SK-N-SH (cell line): ENCODE measurements at regions not wholly inside any gene's neighbourhood (a gene's known extent, or its start where the extent isn't known, plus 50 kb on each side); places are given as distances from the start of the nearest gene placed in this dataset.

Experiments
- CTCF ChIA-PET: fragments of 300-600, 350-600 bp; formaldehyde crosslinking; extraction: SDS; loops from one replicate; lab custom pipeline; 2021; lab: Yijun Ruan, JAX
- POLR2A ChIA-PET: fragments of 350-600 bp; sonication (Branson Sonifier 250); formaldehyde crosslinking; extraction: SDS; loops from one replicate; lab custom pipeline; 2020; ENCODE audit warnings: antibody characterized with exemption, inconsistent platforms; lab: Yijun Ruan, JAX
- DNase-seq: peaks from one replicate; pipeline ENCODE4 v3.0.0; 2012
- H2AFZ ChIP-seq: fragments of 200-600 bp; sonication (generic); 2 replicates; pipeline ENCODE4 v1.8.1; 2016; ENCODE audit warnings: antibody characterized with exemption, mild to moderate bottlenecking, low read depth
- H3F3A ChIP-seq: fragments of 200-600 bp; sonication (generic); replicated peaks from 2 replicates; pipeline ENCODE3; 2016; ENCODE audit warnings: antibody characterized with exemption, mild to moderate bottlenecking; ENCODE audit not compliant: insufficient read depth
- H3K27ac ChIP-seq, 2 experiments: fragments of 200-500 bp in 1 of 2; fragments of 200-600 bp in 1 of 2; sonication (Bioruptor generic) in 1 of 2; sonication (generic), shearing (Covaris generic) in 1 of 2; 2 replicates each; pipeline versions ENCODE4 v1.5.1 to v1.6.1; 2014 to 2016; ENCODE audit warnings: low read depth in 2 of 2, inconsistent platforms in 1 of 2, low read length in 1 of 2, mild to moderate bottlenecking in 1 of 2, mixed read lengths in 1 of 2
- H3K27me3 ChIP-seq: fragments of 200-600 bp; sonication (generic), shearing (Covaris generic); 2 replicates; pipeline ENCODE4 v1.6.1; 2016; ENCODE audit warnings: mixed run types; ENCODE audit not compliant: insufficient read depth
- H3K36me3 ChIP-seq, 2 experiments: fragments of 200-500 bp in 1 of 2; fragments of 200-600 bp in 1 of 2; sonication (Bioruptor generic) in 1 of 2; sonication (generic) in 1 of 2; replicated peaks in 1 of 2; 2 replicates each; pipeline versions ENCODE3 to v1.5.1; 2014 to 2016; ENCODE audit warnings: low read length in 1 of 2, mild to moderate bottlenecking in 1 of 2; ENCODE audit not compliant: insufficient read depth in 2 of 2, control insufficient read depth in 1 of 2
- H3K4me1 ChIP-seq, 2 experiments: fragments of 200-500 bp in 1 of 2; fragments of 200-600 bp in 1 of 2; sonication (Bioruptor generic) in 1 of 2; sonication (generic), shearing (Covaris generic) in 1 of 2; 2 replicates each; pipeline versions ENCODE4 v1.5.1 to v1.6.1; 2014 to 2016; ENCODE audit warnings: low read depth in 1 of 2, low read length in 1 of 2, mixed run types in 1 of 2; ENCODE audit not compliant: insufficient read depth in 2 of 2, control insufficient read depth in 1 of 2
- H3K4me2 ChIP-seq: fragments of 200-600 bp; sonication (generic), shearing (Covaris generic); 2 replicates; pipeline ENCODE4 v1.6.1; 2017; ENCODE audit warnings: mixed run types
- H3K4me3 ChIP-seq, 2 experiments: fragments of 200-500 bp in 1 of 2; fragments of 200-600 bp in 1 of 2; sonication (Bioruptor generic) in 1 of 2; sonication (generic), shearing (Covaris generic) in 1 of 2; 2 replicates each; pipeline versions ENCODE4 v1.5.1 to v1.8.1; 2014 to 2016; ENCODE audit warnings: low read depth in 2 of 2, inconsistent platforms in 1 of 2, low read length in 1 of 2, mild to moderate bottlenecking in 1 of 2, mixed read lengths in 1 of 2, moderate library complexity in 1 of 2
- H3K79me2 ChIP-seq: fragments of 200-600 bp; sonication (generic); 2 replicates; pipeline ENCODE4 v1.8.1; 2017; ENCODE audit warnings: mild to moderate bottlenecking; ENCODE audit not compliant: insufficient read depth
- H3K9ac ChIP-seq: fragments of 200-600 bp; sonication (generic); 2 replicates; pipeline ENCODE4 v1.6.1; 2017; ENCODE audit warnings: mixed run types
- H3K9me2 ChIP-seq: fragments of 200-600 bp; sonication (generic); 2 replicates; pipeline ENCODE4 v1.6.1; 2017; ENCODE audit warnings: mixed run types
- H3K9me3 ChIP-seq: fragments of 200-600 bp; sonication (generic); 2 replicates; pipeline ENCODE4 v1.6.1; 2017; ENCODE audit warnings: mixed run types, mild to moderate bottlenecking, moderate library complexity
- H4K20me1 ChIP-seq: fragments of 200-600 bp; sonication (generic); 2 replicates; pipeline ENCODE4 v1.6.1; 2017; ENCODE audit warnings: mild to moderate bottlenecking, mixed run types; ENCODE audit not compliant: insufficient read depth
- ELF1 ChIP-seq: IDR thresholded peaks from 2 replicates; pipeline ENCODE4 v1.4.0; 2012
- EZH2phosphoT487 ChIP-seq: fragments of 200-600 bp; sonication (generic); IDR thresholded peaks from 2 replicates; pipeline ENCODE4 v1.6.1; 2017; ENCODE audit warnings: low read depth, mixed run types, mild to moderate bottlenecking, antibody characterized with exemption, moderate library complexity, borderline replicate concordance
- FOXJ3 ChIP-seq: sonication (generic); formaldehyde crosslinking; IDR thresholded peaks from 2 replicates; pipeline ENCODE4 v1.5.1; 2020; ENCODE audit warnings: mild to moderate bottlenecking, missing genetic modification reagents
- GATA2 ChIP-seq: sonication (generic); formaldehyde crosslinking; IDR thresholded peaks from 2 replicates; pipeline ENCODE4 v1.5.0; 2020; ENCODE audit warnings: mild to moderate bottlenecking, missing genetic modification reagents
- JUND ChIP-seq: IDR thresholded peaks from 2 replicates; pipeline ENCODE4 v1.4.0; 2012
- MAX ChIP-seq: IDR thresholded peaks from 2 replicates; pipeline ENCODE4 v1.4.0; 2012; ENCODE audit warnings: low read depth
- MXI1 ChIP-seq: IDR thresholded peaks from 2 replicates; pipeline ENCODE4 v1.6.1; 2012; ENCODE audit warnings: mild to moderate bottlenecking, low read depth, low read length, improper control_type of control experiment
- RCOR1 ChIP-seq: fragments of 150-350 bp; IDR thresholded peaks from 2 replicates; pipeline ENCODE4 v1.6.1; 2017; ENCODE audit warnings: antibody characterized with exemption, low read length
- USF1 ChIP-seq: IDR thresholded peaks from 2 replicates; pipeline ENCODE4 v1.4.0; 2012; ENCODE audit warnings: low read depth, borderline replicate concordance
- YY1 ChIP-seq: IDR thresholded peaks from 2 replicates; pipeline ENCODE4 v1.4.0; 2012; ENCODE audit warnings: low read depth, mild to moderate bottlenecking
- ZBTB33 ChIP-seq: IDR thresholded peaks from 2 replicates; pipeline ENCODE4 v1.4.0; 2012; ENCODE audit warnings: low read depth, borderline replicate concordance
- WGBS: methylation state at CpG from one replicate; pipeline ENCODE4 v1.1.6; 2017; ENCODE audit warnings: low lambda C conversion rate; 5-methylcytosine and 5-hydroxymethylcytosine counted together

- Histone ChIP-seq H3K27ac (no peak overlapping the region), H3K9me3 (no peaks in the 10 kb centered on the region), H3K9me2 (no peaks in the 10 kb centered on the region), H3K4me2 (no peak overlapping the region), H3K27me3 (no peaks in the 10 kb centered on the region), H2AFZ (no peak overlapping the region), H3K36me3 (no peaks in the 10 kb centered on the region), H4K20me1 (no peaks in the 10 kb centered on the region), H3K4me1 (no peaks in the 10 kb centered on the region), H3K79me2 (no peaks in the 10 kb centered on the region), H3F3A (no peaks in the 10 kb centered on the region), H3K9ac (no peak overlapping the region), H3K4me3 (no peak overlapping the region)
- no peak for DNase-seq
- 13% methylated on average over 5 of the region's 5 CpGs for WGBS
- TF ChIP-seq RCOR1: no peak
- no peak for TF ChIP-seq JUND
- TF ChIP-seq ELF1: no peak
- TF ChIP-seq GATA2 (CRISPR knock-in tag): no peak
- no peak for TF ChIP-seq ZBTB33
- no peak for TF ChIP-seq YY1
- TF ChIP-seq EZH2phosphoT487: no peak
- TF ChIP-seq MXI1: no peak
- TF ChIP-seq FOXJ3 (CRISPR knock-in tag): no peak
- POLR2A ChIA-PET: no interaction called here
- CTCF ChIA-PET: no interaction called here
Measured at GRCh38 chrX:17984415-17984814, 123.3 kb upstream of the RAI2 start.

GRCh38 chrX:17983389-17983788 is 122.3 kb upstream of the RAI2 start:
- Histone ChIP-seq H4K20me1 (no peaks in the 10 kb centered on the region), H3F3A (no peaks in the 10 kb centered on the region), H3K9me2 (no peaks in the 10 kb centered on the region), H3K27me3 (no peaks in the 10 kb centered on the region), H3K79me2 (no peaks in the 10 kb centered on the region), H2AFZ (no peak overlapping the region), H3K4me1 (no peaks in the 10 kb centered on the region), H3K9me3 (no peaks in the 10 kb centered on the region), H3K4me3 (no peak overlapping the region), H3K36me3 (no peaks in the 10 kb centered on the region), H3K9ac (no peak overlapping the region), H3K27ac (no peak overlapping the region), H3K4me2 (no peak overlapping the region)
- CTCF ChIA-PET: interaction anchor here (0.8 kb wide), 1 partner anchor 1350 kb away, joined by 3 read pairs; no protein-coding TSS in a partner anchor
- TF ChIP-seq MAX: no peak
- no peak for TF ChIP-seq USF1
- no peak for DNase-seq
- POLR2A ChIA-PET: no interaction called here
- 2% methylated on average over 1 of the region's 1 CpG for WGBS
